Upper lobe of left lung (tissue), 6 donors: ENCODE measurements at regions not wholly inside any gene's neighbourhood (a gene's known extent, or its start where the extent isn't known, plus 50 kb on each side); places are given as distances from the start of the nearest gene placed in this dataset.

Experiments
- ATAC-seq, 2 donors: fragments of 200-7000 bp; cut with Tn5 transposase; one replicate each; pipeline ENCODE4 v1.9.1; 2022; ENCODE audit warnings: mild to moderate bottlenecking in 2 of 2, moderate library complexity in 2 of 2; ENCODE audit not compliant: low FRiP score in 2 of 2
- DNase-seq, 2 donors: peaks; one replicate each; pipeline ENCODE4 v3.0.0-alpha.2; 2019 to 2020
- H3K27ac ChIP-seq, 4 donors: fragments of 200-600 bp; sonication (generic); one replicate each; pipeline ENCODE4 v1.5.1; 2016 to 2019
- H3K27me3 ChIP-seq, 4 donors: fragments of 200-600 bp; sonication (generic); one replicate each; pipeline ENCODE4 v1.5.1; 2017 to 2019
- H3K36me3 ChIP-seq, 4 donors: fragments of 200-600 bp; sonication (generic); one replicate each; pipeline ENCODE4 v1.5.1; 2016 to 2019
- H3K4me1 ChIP-seq, 4 donors: fragments of 200-600 bp; sonication (generic); one replicate each; pipeline ENCODE4 v1.5.1; 2018 to 2019
- H3K4me3 ChIP-seq, 4 donors: fragments of 200-600 bp; sonication (generic); one replicate each; pipeline ENCODE4 v1.5.1; 2017 to 2019; ENCODE audit warnings: mild to moderate bottlenecking in 2 of 4, moderate library complexity in 1 of 4
- H3K9me3 ChIP-seq, 4 donors: fragments of 200-600 bp; sonication (generic); one replicate each; pipeline ENCODE4 v1.5.1; 2018 to 2019
- CTCF ChIP-seq, 6 experiments: fragments of 450-650 bp in 4 of 6; fragments of 200-600 bp in 2 of 6; sonication (generic) in 2 of 6; IDR thresholded peaks; one replicate each; pipeline ENCODE4 v1.5.1; 2016 to 2019; ENCODE audit warnings: antibody characterized with exemption in 6 of 6
- EP300 ChIP-seq, 4 donors: sonication (generic); formaldehyde crosslinking; IDR thresholded peaks; one replicate each; pipeline ENCODE4 v1.5.1; 2017; ENCODE audit warnings: antibody characterized with exemption in 4 of 4, control low read depth in 2 of 4
- POLR2A ChIP-seq, 4 donors: fragments of 450-650 bp; IDR thresholded peaks; one replicate each; pipeline ENCODE4 v1.5.1; 2016 to 2017; ENCODE audit warnings: antibody characterized with exemption in 4 of 4, mild to moderate bottlenecking in 2 of 4
- POLR2AphosphoS5 ChIP-seq, 2 donors: sonication (generic); formaldehyde crosslinking; IDR thresholded peaks; one replicate each; pipeline ENCODE4 v1.5.1; 2017; ENCODE audit warnings: antibody characterized with exemption in 2 of 2
- WGBS, 2 donors: methylation state at CpG; one replicate each; pipeline ENCODE4 v1.1.5; 2017 to 2018; 5-methylcytosine and 5-hydroxymethylcytosine counted together
- donor health status: DM: no; HTN: no; CAD: no; lungs with moderate emphysema.
- donor health status: DM: no; HTN: yes; CAD: no; lungs with severe emphysema.

- DNase-seq (no peak), ATAC-seq (no peak)
- Histone ChIP-seq H3K27ac (no peak overlapping the region), H3K36me3 (no peaks in the 10 kb centered on the region), H3K4me3 (no peak overlapping the region), H3K27me3 (no peaks in the 10 kb centered on the region), H3K9me3 (no peaks in the 10 kb centered on the region), H3K4me1 (no peaks in the 10 kb centered on the region)
- no peak for TF ChIP-seq CTCF (IDR thresholded peaks at IDR 0.05)
- no peak for TF ChIP-seq EP300 (IDR thresholded peaks at IDR 0.05)
- no peak for TF ChIP-seq POLR2A (IDR thresholded peaks at IDR 0.05)
- no peak for TF ChIP-seq POLR2AphosphoS5 (IDR thresholded peaks at IDR 0.05)
- WGBS, 2 donors = 71 to 79% methylated on average over 3 of the region's 3 CpGs
These were observed 1412.1 kb downstream of the PLA2G4A start for GRCh38 chr1:188240772-188241406.

- no peaks in the 10 kb centered on the region for H3K27me3 ChIP-seq
- 65 to 71% methylated on average over 4 of the region's 4 CpGs for WGBS, 2 donors
- no peak overlapping the region for H3K27ac ChIP-seq
- H3K9me3 ChIP-seq = no peaks in the 10 kb centered on the region
- no peaks in the 10 kb centered on the region for H3K36me3 ChIP-seq
- H3K4me1 ChIP-seq = no peaks in the 10 kb centered on the region
- DNase-seq (no peak), ATAC-seq (no peak)
- H3K4me3 ChIP-seq = no peak overlapping the region
- TF ChIP-seq CTCF (IDR thresholded peaks at IDR 0.05) (no peak), POLR2A (IDR thresholded peaks at IDR 0.05) (no peak), POLR2AphosphoS5 (IDR thresholded peaks at IDR 0.05) (no peak), EP300 (IDR thresholded peaks at IDR 0.05) (no peak)
These were observed 1412.9 kb downstream of the PLA2G4A start for GRCh38 chr1:188241629-188242028.

- H3K27ac ChIP-seq = no peak overlapping the region
- H3K9me3 ChIP-seq = no peaks in the 10 kb centered on the region
- TF ChIP-seq CTCF (IDR thresholded peaks at IDR 0.05) = no peak
- TF ChIP-seq POLR2A (IDR thresholded peaks at IDR 0.05) = no peak
- TF ChIP-seq POLR2AphosphoS5 (IDR thresholded peaks at IDR 0.05) = no peak
- no peak for TF ChIP-seq EP300 (IDR thresholded peaks at IDR 0.05)
- no peaks in the 10 kb centered on the region for H3K4me1 ChIP-seq
- 74 to 87% methylated on average over 3 of the region's 3 CpGs for WGBS, 2 donors
- no peaks in the 10 kb centered on the region for H3K27me3 ChIP-seq
- ATAC-seq (no peak), DNase-seq (no peak)
- no peaks in the 10 kb centered on the region for H3K36me3 ChIP-seq
- no peak overlapping the region for H3K4me3 ChIP-seq
These were observed 1414.7 kb downstream of the PLA2G4A start for GRCh38 chr1:188243456-188243855.

- TF ChIP-seq EP300 (IDR thresholded peaks at IDR 0.05) (no peak), POLR2A (IDR thresholded peaks at IDR 0.05) (no peak)
These were observed 1415.9 kb downstream of the PLA2G4A start for GRCh38 chr1:188244681-188245080.

GRCh38 chr1:188247255-188247654 is 1418.5 kb downstream of the PLA2G4A start:
- H3K9me3 ChIP-seq = no peaks in the 10 kb centered on the region

More at GRCh38 chr1:188244681-188245080, 1415.9 kb downstream of the PLA2G4A start:
- Histone ChIP-seq H3K9me3 (no peaks in the 10 kb centered on the region), H3K4me3 (no peak overlapping the region), H3K36me3 (no peaks in the 10 kb centered on the region), H3K4me1 (no peaks in the 10 kb centered on the region), H3K27ac (no peak overlapping the region), H3K27me3 (no peaks in the 10 kb centered on the region)
- 78 to 91% methylated on average over 1 of the region's 1 CpG for WGBS, 2 donors
- DNase-seq (no peak), ATAC-seq (no peak)

More at GRCh38 chr1:188247255-188247654, 1418.5 kb downstream of the PLA2G4A start:
- DNase-seq (no peak), ATAC-seq (no peak)
- H3K4me3 ChIP-seq = no peak overlapping the region
- TF ChIP-seq CTCF (IDR thresholded peaks at IDR 0.05) (no peak), EP300 (IDR thresholded peaks at IDR 0.05) (no peak), POLR2A (IDR thresholded peaks at IDR 0.05) (no peak), POLR2AphosphoS5 (IDR thresholded peaks at IDR 0.05) (no peak)
- no peaks in the 10 kb centered on the region for H3K36me3 ChIP-seq
- H3K27me3 ChIP-seq = no peaks in the 10 kb centered on the region
- no peak overlapping the region for H3K27ac ChIP-seq
- 18 to 27% methylated on average over 1 of the region's 1 CpG for WGBS, 2 donors
- H3K4me1 ChIP-seq = no peaks in the 10 kb centered on the region
